CD4-positive, alpha-beta T cell treated with Interleukin-12 subunit alpha and Interleukin-12 subunit beta, for 1 hour (primary cell): ENCODE measurements at regions not wholly inside any gene's neighbourhood (a gene's known extent, or its start where the extent isn't known, plus 50 kb on each side); places are given as distances from the start of the nearest gene placed in this dataset.
"Not testable (repeated sequence)": the region's sequence is repeated elsewhere in the genome, so short reads cannot be mapped to it uniquely, and the experiment has no call there.

Experiments used
- DNase-seq: peaks from one replicate; pipeline ENCODE4 v3.0.0-alpha.2; 2020

GRCh38 chr9:40928803-40929487 lies 199.5 kb downstream of the FOXD4L6 start:
- no peak for DNase-seq

GRCh38 chr9:40927851-40928802 lies 200.4 kb downstream of the FOXD4L6 start:
- no peak for DNase-seq

- DNase-seq: no peak
These were observed 201.2 kb downstream of the FOXD4L6 start for GRCh38 chr9:40927260-40927631.

GRCh38 chr9:40926404-40927259 lies 201.8 kb downstream of the FOXD4L6 start:
- DNase-seq: no peak

GRCh38 chr9:40925149-40925548 lies 203.3 kb downstream of the FOXD4L6 start:
- DNase-seq: no peak

GRCh38 chr9:40916399-40916783 lies 212.1 kb downstream of the FOXD4L6 start:
- not testable (repeated sequence) for DNase-seq

- not testable (repeated sequence) for DNase-seq
These were observed 212.7 kb downstream of the FOXD4L6 start for GRCh38 chr9:40915660-40916398.

GRCh38 chr9:40914772-40915659 lies 213.5 kb downstream of the FOXD4L6 start:
- no peak for DNase-seq

GRCh38 chr9:40913928-40914673 lies 214.4 kb downstream of the FOXD4L6 start:
- no peak for DNase-seq

GRCh38 chr9:40913096-40913719 lies 215.3 kb downstream of the FOXD4L6 start:
- no peak for DNase-seq

GRCh38 chr9:40912679-40913078 lies 215.8 kb downstream of the FOXD4L6 start:
- DNase-seq: not testable (repeated sequence)

GRCh38 chr9:40911647-40912046 lies 216.8 kb downstream of the FOXD4L6 start:
- DNase-seq: no peak

- not testable (repeated sequence) for DNase-seq
These were observed 217.5 kb downstream of the FOXD4L6 start for GRCh38 chr9:40910995-40911394.

GRCh38 chr9:40909821-40910220 lies 218.7 kb downstream of the FOXD4L6 start:
- DNase-seq: no peak

GRCh38 chr9:40909111-40909510 lies 219.4 kb downstream of the FOXD4L6 start:
- not testable (repeated sequence) for DNase-seq

GRCh38 chr9:40907657-40908624 lies 220.5 kb downstream of the FOXD4L6 start:
- DNase-seq: no peak

- DNase-seq: not testable (repeated sequence)
These were observed 221.6 kb downstream of the FOXD4L6 start for GRCh38 chr9:40906879-40907278.

- DNase-seq: not testable (repeated sequence)
These were observed 236.2 kb downstream of the FOXD4L6 start for GRCh38 chr9:40892315-40892714.

- DNase-seq: not testable (repeated sequence)
These were observed 242.6 kb downstream of the FOXD4L6 start for GRCh38 chr9:40885858-40886257.
